Choroid plexus epithelial cell (primary cell): ENCODE measurements at regions not wholly inside any gene's neighbourhood (a gene's known extent, or its start where the extent isn't known, plus 50 kb on each side); places are given as distances from the start of the nearest gene placed in this dataset.

ENCODE experiments used
- DNase-seq: peaks from one replicate; pipeline ENCODE4 v3.0.0-alpha.2; 2010; ENCODE audit warnings: low read depth
- H3K4me3 ChIP-seq: 2 replicates; pipeline ENCODE4 v1.5.1; 2011; ENCODE audit warnings: low read depth, mild to moderate bottlenecking, control low read depth, low read length, moderate library complexity
- CTCF ChIP-seq: conservative IDR thresholded peaks from 2 replicates; pipeline ENCODE4 v1.5.1; 2011; ENCODE audit warnings: low read depth, mild to moderate bottlenecking, control low read depth, inconsistent platforms, low read length, moderate library complexity

- TF ChIP-seq CTCF: no peak
- no peak for DNase-seq
- H3K4me3 ChIP-seq: no peak overlapping the region
Observed at GRCh38 chr4:178086320-178086719, 644.1 kb upstream of the AGA start.

- no peak overlapping the region for H3K4me3 ChIP-seq
- no peak for TF ChIP-seq CTCF
- no peak for DNase-seq
Observed at GRCh38 chr4:178090640-178091411, 648.6 kb upstream of the AGA start.

GRCh38 chr4:178102139-178102538 is 659.9 kb upstream of the AGA start:
- no peak for TF ChIP-seq CTCF
- H3K4me3 ChIP-seq: no peak overlapping the region
- no peak for DNase-seq

GRCh38 chr4:178105242-178105641 is 663.0 kb upstream of the AGA start:
- no peak for TF ChIP-seq CTCF
- DNase-seq: no peak
- no peak overlapping the region for H3K4me3 ChIP-seq

- TF ChIP-seq CTCF: no peak
- no peak overlapping the region for H3K4me3 ChIP-seq
- DNase-seq: no peak
Observed at GRCh38 chr4:178136736-178137345, 694.6 kb upstream of the AGA start.

GRCh38 chr4:178137732-178138471 is 695.7 kb upstream of the AGA start:
- no peak for TF ChIP-seq CTCF
- DNase-seq: no peak
- no peak overlapping the region for H3K4me3 ChIP-seq

GRCh38 chr4:178138491-178138890 is 696.3 kb upstream of the AGA start:
- TF ChIP-seq CTCF: no peak
- no peak for DNase-seq
- no peak overlapping the region for H3K4me3 ChIP-seq
